ENCODE measurements at regions not wholly inside any gene's neighbourhood (a gene's known extent, or its start where the extent isn't known, plus 50 kb on each side); places are given as distances from the start of the nearest gene placed in this dataset.
"Not testable (repeated sequence)": the region's sequence is repeated elsewhere in the genome, so short reads cannot be mapped to it uniquely, and the experiment has no call there.

- WGBS (ENCODE audit: missing lambda C conversion rate) = 46% methylated on average over 2 of the region's 2 CpGs
- no peak for TF ChIP-seq HEYL (CRISPR knock-in tag; IDR thresholded peaks at IDR 0.05)
- TF ChIP-seq PHF8 (IDR thresholded peaks at IDR 0.05; ENCODE audit: borderline replicate concordance, low read depth) = no peak
- no peak for TF ChIP-seq POLR2A (IDR thresholded peaks at IDR 0.05; ENCODE audit: low read length)
- TF ChIP-seq HOXB13 (CRISPR knock-in tag; IDR thresholded peaks at IDR 0.05; ENCODE audit: low read depth) = no peak
- TF ChIP-seq RAD21 (conservative IDR thresholded peaks at IDR 0.05 in 1 of 2, IDR thresholded peaks at IDR 0.05 in 1 of 2) = no peak
- TF ChIP-seq FOSL2 (IDR thresholded peaks at IDR 0.05) = no peak
- TF ChIP-seq FOSL2 (CRISPR knock-in tag; IDR thresholded peaks at IDR 0.05) = no peak
- Histone ChIP-seq H3K4me3 (no peak overlapping the region), H3K27ac (no peak overlapping the region), H3K4me1 (no peaks in the 10 kb centered on the region), H3K4me2 (no peak overlapping the region), H3K9me3 (no peaks in the 10 kb centered on the region)
- FAIRE-seq (no peak), DNase-seq (ENCODE audit: low read depth in 1 of 2, low spot score in 1 of 2) (no peak), ATAC-seq (no peak)
- POLR2A ChIA-PET = no interaction called here
- CTCF ChIA-PET = no interaction called here
Observed at GRCh38 chr4:131488772-131489171, 1660.3 kb upstream of the PCDH10 start.

- H3K4me2 ChIP-seq, H3K4me3 ChIP-seq, ATAC-seq, H3K9me3 ChIP-seq, CTCF ChIA-PET, POLR2A ChIA-PET, FAIRE-seq, H3K27ac ChIP-seq, H3K4me1 ChIP-seq: not testable (repeated sequence)
- peak in 1 of 2 experiments; percentile 42 for DNase-seq (ENCODE audit: low read depth in 1 of 2, low spot score in 1 of 2)
- WGBS (ENCODE audit: missing lambda C conversion rate) = 16% methylated on average over 5 of the region's 5 CpGs
Observed at GRCh38 chr4:131496211-131496610, 1652.9 kb upstream of the PCDH10 start.

GRCh38 chr4:131499141-131499873 is 1649.8 kb upstream of the PCDH10 start:
- FAIRE-seq (no peak), ATAC-seq (no peak; a peak in 1 of 6 replicates), DNase-seq (ENCODE audit: low read depth in 1 of 2, low spot score in 1 of 2) (peak in 1 of 2 experiments; percentile 12)
- WGBS (ENCODE audit: missing lambda C conversion rate) = 45% methylated on average over 9 of the region's 10 CpGs
- no peak overlapping the region for H3K4me2 ChIP-seq
- TF ChIP-seq HES2 (IDR thresholded peaks at IDR 0.05) (no peak), SMC3 (IDR thresholded peaks at IDR 0.05) (no peak), JUNB (IDR thresholded peaks at IDR 0.05) (no peak), CBX8 (IDR thresholded peaks at IDR 0.05) (no peak), CHD4 (IDR thresholded peaks at IDR 0.05; ENCODE audit: borderline replicate concordance) (no peak)
- no peak overlapping the region for H3K27ac ChIP-seq
- POLR2A ChIA-PET = no interaction called here
- no peak overlapping the region for H3K4me3 ChIP-seq
- H3K9me3 ChIP-seq = no peaks in the 10 kb centered on the region
- H3K4me1 ChIP-seq = no peaks in the 10 kb centered on the region
- CTCF ChIA-PET = no interaction called here

GRCh38 chr4:131509521-131509920 is 1639.6 kb upstream of the PCDH10 start:
- 9% methylated on average over 3 of the region's 3 CpGs for WGBS (ENCODE audit: missing lambda C conversion rate)

More at GRCh38 chr4:131509521-131509920, 1639.6 kb upstream of the PCDH10 start:
- ATAC-seq (no peak), DNase-seq (ENCODE audit: low read depth in 1 of 2, low spot score in 1 of 2) (no peak), FAIRE-seq (no peak)
- H3K27ac ChIP-seq = no peak overlapping the region
- no peaks in the 10 kb centered on the region for H3K9me3 ChIP-seq
- H3K4me2 ChIP-seq = no peak overlapping the region
- ChIA-PET CTCF (no interaction called here), POLR2A (no interaction called here)
- no peak overlapping the region for H3K4me3 ChIP-seq
- TF ChIP-seq HOXA7 (CRISPR knock-in tag; IDR thresholded peaks at IDR 0.05) = no peak
- no peak for TF ChIP-seq FOSL2 (IDR thresholded peaks at IDR 0.05)
- no peak for TF ChIP-seq FOSL2 (CRISPR knock-in tag; IDR thresholded peaks at IDR 0.05)
- TF ChIP-seq GATA3 (IDR thresholded peaks at IDR 0.05; ENCODE audit: borderline replicate concordance) = no peak
- no peak for TF ChIP-seq ZFP36 (IDR thresholded peaks at IDR 0.05; ENCODE audit: borderline replicate concordance, partially characterized antibody)
- TF ChIP-seq MYC (IDR thresholded peaks at IDR 0.05; ENCODE audit: borderline replicate concordance, low read length) = no peak
- no peak for TF ChIP-seq HDAC2 (IDR thresholded peaks at IDR 0.05)
- TF ChIP-seq E2F6 (IDR thresholded peaks at IDR 0.05; ENCODE audit: borderline replicate concordance, low read depth) = no peak
- no peak for TF ChIP-seq HOXB13 (CRISPR knock-in tag; IDR thresholded peaks at IDR 0.05; ENCODE audit: low read depth)
- TF ChIP-seq RFX5 (IDR thresholded peaks at IDR 0.05) = no peak
- no peak for TF ChIP-seq CBX2 (IDR thresholded peaks at IDR 0.05; ENCODE audit: borderline replicate concordance, low read depth)
- no peak for TF ChIP-seq FOXS1 (CRISPR knock-in tag; IDR thresholded peaks at IDR 0.05)
- no peak for TF ChIP-seq CEBPB (IDR thresholded peaks at IDR 0.05)
- TF ChIP-seq RNF2 (IDR thresholded peaks at IDR 0.05; ENCODE audit: borderline replicate concordance, low read depth) = no peak
- TF ChIP-seq HEYL (CRISPR knock-in tag; IDR thresholded peaks at IDR 0.05) = no peak
- TF ChIP-seq POLR2AphosphoS2 (conservative IDR thresholded peaks at IDR 0.05; ENCODE audit: low read length) = no peak
- TF ChIP-seq HMGXB4 (CRISPR knock-in tag; IDR thresholded peaks at IDR 0.05; ENCODE audit: borderline replicate concordance) = no peak
- no peaks in the 10 kb centered on the region for H3K4me1 ChIP-seq

All from A549 (cell line).